ENCODE measurements at regions not wholly inside any gene's neighbourhood (a gene's known extent, or its start where the extent isn't known, plus 50 kb on each side); places are given as distances from the start of the nearest gene placed in this dataset.

- TF ChIP-seq POLR2AphosphoS5 (IDR thresholded peaks at IDR 0.05; ENCODE audit: low read depth, low read length) = no peak
- no peak for TF ChIP-seq TCF7L2 (IDR thresholded peaks at IDR 0.05; ENCODE audit: low read depth, low read length)
Observed at GRCh38 chr4:95980877-95981360, 141.0 kb downstream of the PDHA2 start.

Measured in Panc1 (cell line).